D721Med (cell line): ENCODE measurements at regions not wholly inside any gene's neighbourhood (a gene's known extent, or its start where the extent isn't known, plus 50 kb on each side); places are given as distances from the start of the nearest gene placed in this dataset.

Experiments used
- DNase-seq: peaks from one replicate; pipeline ENCODE4 v3.0.0; 2011; ENCODE audit warnings: low spot score; ENCODE audit not compliant: insufficient read length
- FAIRE-seq: peaks from 2 replicates; lab custom pipeline; 2011; peaks lifted over from hg19 to GRCh38; lab: Jason Lieb, UNC
- TF ChIP-seq, protein P1 (sequence below): IDR thresholded peaks from 2 replicates; pipeline ENCODE4 v1.5.1; 2012; ENCODE audit warnings: mild to moderate bottlenecking, control low read depth; ENCODE audit not compliant: insufficient read depth; ENCODE audit errors: missing control alignments

DNA sequence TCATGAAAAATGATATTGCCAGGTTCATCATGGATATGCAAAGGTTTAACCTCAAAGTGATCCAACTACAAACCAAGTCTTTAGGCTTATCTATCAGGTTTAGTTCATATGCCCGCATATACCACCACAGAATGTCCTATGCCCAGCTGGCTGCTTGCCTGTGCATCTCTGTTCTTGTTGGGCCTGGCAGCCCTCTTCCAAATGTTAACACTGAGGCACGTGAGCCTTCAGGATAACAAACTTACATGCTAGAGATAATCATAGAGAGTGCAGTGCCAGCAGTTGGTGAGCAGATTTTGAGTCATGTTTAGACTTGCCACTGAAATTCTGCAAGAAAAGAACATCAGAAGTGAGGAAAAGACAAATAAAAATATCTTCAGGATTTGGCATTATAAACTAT is 607.9 kb upstream of the TMPRSS15 start:
- no peak for DNase-seq
- TF ChIP-seq, protein P1, sequence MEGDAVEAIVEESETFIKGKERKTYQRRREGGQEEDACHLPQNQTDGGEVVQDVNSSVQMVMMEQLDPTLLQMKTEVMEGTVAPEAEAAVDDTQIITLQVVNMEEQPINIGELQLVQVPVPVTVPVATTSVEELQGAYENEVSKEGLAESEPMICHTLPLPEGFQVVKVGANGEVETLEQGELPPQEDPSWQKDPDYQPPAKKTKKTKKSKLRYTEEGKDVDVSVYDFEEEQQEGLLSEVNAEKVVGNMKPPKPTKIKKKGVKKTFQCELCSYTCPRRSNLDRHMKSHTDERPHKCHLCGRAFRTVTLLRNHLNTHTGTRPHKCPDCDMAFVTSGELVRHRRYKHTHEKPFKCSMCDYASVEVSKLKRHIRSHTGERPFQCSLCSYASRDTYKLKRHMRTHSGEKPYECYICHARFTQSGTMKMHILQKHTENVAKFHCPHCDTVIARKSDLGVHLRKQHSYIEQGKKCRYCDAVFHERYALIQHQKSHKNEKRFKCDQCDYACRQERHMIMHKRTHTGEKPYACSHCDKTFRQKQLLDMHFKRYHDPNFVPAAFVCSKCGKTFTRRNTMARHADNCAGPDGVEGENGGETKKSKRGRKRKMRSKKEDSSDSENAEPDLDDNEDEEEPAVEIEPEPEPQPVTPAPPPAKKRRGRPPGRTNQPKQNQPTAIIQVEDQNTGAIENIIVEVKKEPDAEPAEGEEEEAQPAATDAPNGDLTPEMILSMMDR, result no peak
- no peak for FAIRE-seq

DNA sequence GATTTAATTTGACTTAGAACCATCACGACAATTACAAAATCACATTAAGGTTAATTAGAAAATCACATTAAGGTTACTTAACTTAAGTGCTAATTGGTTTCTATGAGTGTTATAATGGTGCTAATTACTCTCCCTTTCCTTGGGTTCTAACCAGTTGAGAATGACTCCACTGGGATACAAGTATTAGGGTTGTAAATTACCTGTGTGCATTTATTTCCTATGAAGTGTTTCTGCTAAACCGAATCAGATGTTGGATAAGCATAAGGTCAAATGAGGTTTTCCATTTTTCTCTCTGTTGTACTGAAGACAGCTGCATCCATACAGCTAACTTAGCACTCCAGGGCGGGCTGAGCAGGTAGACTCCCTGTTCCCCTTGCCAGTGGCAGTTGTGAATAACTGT is 610.3 kb upstream of the TMPRSS15 start:
- DNase-seq (no peak), FAIRE-seq (no peak)
- TF ChIP-seq, protein P1, result no peak

DNA sequence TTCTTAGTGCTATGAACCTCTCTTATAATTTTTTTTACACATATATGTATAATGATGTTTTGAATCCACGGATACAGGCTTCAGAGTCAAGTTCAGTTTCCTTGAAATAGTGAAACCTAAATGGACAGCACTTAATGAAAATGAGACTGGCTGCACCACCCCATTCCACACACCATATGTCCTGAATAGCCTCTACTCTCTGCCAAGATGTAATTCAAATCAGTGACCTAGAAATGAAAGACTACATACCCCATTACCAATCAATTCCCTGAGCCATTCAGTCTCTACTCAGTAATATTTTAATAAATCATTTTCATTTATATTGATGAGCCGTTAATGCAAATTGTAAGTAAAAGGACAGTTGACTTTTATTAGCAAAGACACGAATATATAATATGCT is 614.9 kb upstream of the TMPRSS15 start:
- FAIRE-seq, result no peak
- TF ChIP-seq, protein P1, result no peak
- no peak for DNase-seq

DNA sequence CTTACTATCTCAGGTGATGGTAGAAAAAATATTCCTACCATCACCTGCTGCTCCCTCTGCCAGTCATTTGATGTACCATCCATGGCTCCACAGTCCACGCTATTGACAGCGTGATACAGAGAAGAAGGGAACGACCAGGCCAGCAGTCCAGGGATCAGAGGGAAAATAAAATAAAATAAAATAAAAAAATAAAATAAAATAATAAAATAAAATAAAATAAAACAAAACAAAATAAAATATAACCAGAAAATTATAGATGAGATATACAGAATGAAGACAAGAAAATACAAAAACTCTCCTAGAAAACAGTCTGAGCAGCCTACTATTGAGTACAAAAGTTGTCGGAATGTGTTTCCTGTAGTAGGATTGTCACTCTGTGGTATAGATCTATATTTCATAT is 619.4 kb upstream of the TMPRSS15 start:
- no peak for DNase-seq
- FAIRE-seq, result no peak
- TF ChIP-seq, protein P1, result no peak

DNA sequence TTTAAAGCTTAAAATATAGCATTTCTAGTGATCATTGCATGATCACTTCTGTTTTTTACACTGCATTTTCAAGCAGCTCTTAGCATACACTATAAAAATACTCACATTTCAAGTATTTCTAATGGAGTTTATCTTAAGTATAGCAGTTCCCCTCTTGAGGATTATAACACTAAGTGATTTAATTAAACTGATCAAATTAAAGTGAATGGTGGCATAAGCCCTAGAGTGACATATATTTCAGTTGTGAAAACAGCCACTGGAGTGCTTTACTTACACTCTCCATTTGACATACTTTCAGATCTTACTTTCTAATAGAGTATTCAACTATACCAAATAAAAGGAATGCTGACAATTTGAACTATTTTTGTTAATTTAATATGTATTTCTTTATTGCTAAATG is 623.3 kb upstream of the TMPRSS15 start:
- TF ChIP-seq, protein P1, result no peak
- DNase-seq, result no peak
- no peak for FAIRE-seq

DNA sequence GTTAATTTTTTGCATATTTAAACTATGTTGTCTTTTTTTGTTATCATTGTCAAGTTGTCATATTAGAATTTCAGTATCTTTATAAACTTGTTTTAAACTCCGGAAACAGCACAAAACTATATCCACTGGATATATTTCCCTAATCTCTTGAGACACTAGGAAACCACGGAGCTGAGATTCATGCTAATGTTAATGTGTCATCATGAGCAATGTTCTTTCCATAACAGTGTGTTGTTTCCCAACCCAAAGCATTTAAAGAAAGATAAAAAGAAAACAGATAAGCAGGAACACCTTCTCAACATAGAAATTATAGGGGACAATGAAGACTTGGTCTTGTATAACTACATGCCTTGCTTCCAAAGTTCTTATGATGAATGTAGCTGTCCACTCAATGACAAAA is 626.2 kb upstream of the TMPRSS15 start:
- DNase-seq, result no peak
- no peak for FAIRE-seq

DNA sequence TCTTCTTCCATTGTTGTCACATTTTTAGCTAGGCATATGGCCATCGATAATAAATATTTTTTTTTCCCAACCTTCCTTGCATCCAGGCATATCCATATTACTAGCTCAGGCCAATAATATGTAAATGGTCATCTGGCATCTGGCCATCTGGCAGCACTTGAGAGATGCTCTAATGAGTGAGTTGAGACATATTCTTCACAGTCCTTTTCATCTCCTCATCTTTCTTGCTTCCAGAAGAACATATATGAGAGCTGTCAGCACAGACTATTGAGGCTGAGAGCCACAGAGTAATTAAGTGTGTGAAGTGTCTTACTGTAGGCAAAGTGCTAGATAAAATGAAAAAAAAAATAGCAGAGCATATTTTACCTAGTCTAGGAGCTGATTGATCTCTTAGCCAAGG is 628.4 kb upstream of the TMPRSS15 start:
- DNase-seq (no peak), FAIRE-seq (no peak)
- TF ChIP-seq, protein P1, result no peak

More for the DNA sequence above, 626.2 kb upstream of the TMPRSS15 start:
- TF ChIP-seq, protein P1, result no peak
